HepG2 (cell line): ENCODE measurements at regions not wholly inside any gene's neighbourhood (a gene's known extent, or its start where the extent isn't known, plus 50 kb on each side); places are given as distances from the start of the nearest gene placed in this dataset.

Experiments
- ATRX ChIP-seq: sonication (generic); formaldehyde crosslinking; IDR thresholded peaks from 2 replicates; pipeline ENCODE4 v1.4.0; 2020; ENCODE audit warnings: missing genetic modification reagents, borderline replicate concordance
- ETV5 ChIP-seq: IDR thresholded peaks from 2 replicates; pipeline ENCODE4 v1.6.1; 2018; ENCODE audit warnings: missing biosample characterization, missing genetic modification reagents, inconsistent platforms, borderline replicate concordance
- HDAC1 ChIP-seq: sonication (generic); formaldehyde crosslinking; IDR thresholded peaks from 2 replicates; pipeline ENCODE4 v1.5.1; 2020; ENCODE audit warnings: mild to moderate bottlenecking, missing genetic modification reagents
- NFRKB ChIP-seq: fragments of 450-650 bp; IDR thresholded peaks from 2 replicates; pipeline ENCODE4 v1.6.1; 2017
- NR1H2 ChIP-seq: sonication (generic); formaldehyde crosslinking; IDR thresholded peaks from 2 replicates; pipeline ENCODE4 v1.8.1; 2022; ENCODE audit warnings: low read depth, missing genetic modification reagents, borderline replicate concordance
- POLR2A ChIP-seq, 2 experiments: IDR thresholded peaks; 2 replicates each; pipeline ENCODE4 v1.6.1; 2011; ENCODE audit warnings: low read depth in 2 of 2, low read length in 2 of 2, mild to moderate bottlenecking in 1 of 2, moderate library complexity in 1 of 2; ENCODE audit not compliant: insufficient read depth in 1 of 2
- POLR2AphosphoS5 ChIP-seq: IDR thresholded peaks from 2 replicates; pipeline ENCODE4 v1.6.1; 2012; ENCODE audit warnings: low read depth, low read length
- RBM22 ChIP-seq: fragments of 200-400 bp; formaldehyde crosslinking; optimal IDR thresholded peaks from 2 replicates; pipeline ENCODE3; 2017; ENCODE audit warnings: mild to moderate bottlenecking, low read length, moderate library complexity
- SETDB1 ChIP-seq: sonication (generic); formaldehyde crosslinking; IDR thresholded peaks from 2 replicates; pipeline ENCODE4 v1.5.1; 2020; ENCODE audit warnings: missing genetic modification reagents, mild to moderate bottlenecking, borderline replicate concordance
- SUZ12 ChIP-seq: fragments of 150-350 bp; IDR thresholded peaks from 2 replicates; pipeline ENCODE4 v1.6.1; 2014; ENCODE audit warnings: low read depth, low read length
- TAF1 ChIP-seq: sonication (generic); formaldehyde crosslinking; IDR thresholded peaks from 2 replicates; pipeline ENCODE4 v1.4.0; 2020; ENCODE audit warnings: missing genetic modification reagents
- TF ChIP-seq, protein P1 (sequence below): sonication (generic); formaldehyde crosslinking; IDR thresholded peaks from 2 replicates; pipeline ENCODE4 v1.4.0; 2020; ENCODE audit warnings: mild to moderate bottlenecking, missing genetic modification reagents
- TF ChIP-seq, protein P2 (sequence below): sonication (generic); formaldehyde crosslinking; IDR thresholded peaks from 2 replicates; pipeline ENCODE4 v1.5.0; 2020; ENCODE audit warnings: mild to moderate bottlenecking, missing genetic modification reagents, moderate library complexity

DNA sequence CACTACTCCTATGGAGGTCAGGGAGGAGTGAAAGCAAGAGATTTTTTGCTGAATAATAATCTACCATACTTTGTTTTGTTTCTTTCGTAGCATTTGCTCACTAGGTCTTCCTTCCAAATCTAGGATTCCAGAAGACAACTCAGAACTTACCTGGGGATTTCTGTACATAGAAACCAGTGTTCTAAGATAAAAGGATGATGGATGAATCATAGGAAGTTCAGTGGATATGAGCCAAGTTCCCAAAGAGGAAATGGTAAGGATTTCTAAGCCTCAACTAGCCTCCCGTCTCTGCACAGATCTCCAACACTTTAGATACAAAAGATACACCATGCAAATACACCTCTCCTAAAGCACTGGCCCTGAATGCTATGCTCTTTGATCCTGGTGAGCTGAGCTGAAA lies 283.9 kb downstream of the TAFA4 start:
- TF ChIP-seq, protein P1, sequence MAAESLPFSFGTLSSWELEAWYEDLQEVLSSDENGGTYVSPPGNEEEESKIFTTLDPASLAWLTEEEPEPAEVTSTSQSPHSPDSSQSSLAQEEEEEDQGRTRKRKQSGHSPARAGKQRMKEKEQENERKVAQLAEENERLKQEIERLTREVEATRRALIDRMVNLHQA (CRISPR knock-in tag), result no peak
- TF ChIP-seq POLR2AphosphoS5, result no peak
- TF ChIP-seq RBM22, result no peak
- no peak for TF ChIP-seq NR1H2 (CRISPR knock-in tag)
- TF ChIP-seq, protein P2, sequence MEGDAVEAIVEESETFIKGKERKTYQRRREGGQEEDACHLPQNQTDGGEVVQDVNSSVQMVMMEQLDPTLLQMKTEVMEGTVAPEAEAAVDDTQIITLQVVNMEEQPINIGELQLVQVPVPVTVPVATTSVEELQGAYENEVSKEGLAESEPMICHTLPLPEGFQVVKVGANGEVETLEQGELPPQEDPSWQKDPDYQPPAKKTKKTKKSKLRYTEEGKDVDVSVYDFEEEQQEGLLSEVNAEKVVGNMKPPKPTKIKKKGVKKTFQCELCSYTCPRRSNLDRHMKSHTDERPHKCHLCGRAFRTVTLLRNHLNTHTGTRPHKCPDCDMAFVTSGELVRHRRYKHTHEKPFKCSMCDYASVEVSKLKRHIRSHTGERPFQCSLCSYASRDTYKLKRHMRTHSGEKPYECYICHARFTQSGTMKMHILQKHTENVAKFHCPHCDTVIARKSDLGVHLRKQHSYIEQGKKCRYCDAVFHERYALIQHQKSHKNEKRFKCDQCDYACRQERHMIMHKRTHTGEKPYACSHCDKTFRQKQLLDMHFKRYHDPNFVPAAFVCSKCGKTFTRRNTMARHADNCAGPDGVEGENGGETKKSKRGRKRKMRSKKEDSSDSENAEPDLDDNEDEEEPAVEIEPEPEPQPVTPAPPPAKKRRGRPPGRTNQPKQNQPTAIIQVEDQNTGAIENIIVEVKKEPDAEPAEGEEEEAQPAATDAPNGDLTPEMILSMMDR (CRISPR knock-in tag), result no peak
- no peak for TF ChIP-seq ETV5 (CRISPR knock-in tag)
- no peak for TF ChIP-seq TAF1 (CRISPR knock-in tag)
- TF ChIP-seq SETDB1, result no peak
- TF ChIP-seq NFRKB, result no peak
- no peak for TF ChIP-seq POLR2A (IDR thresholded peaks at IDR 0.05; ENCODE audit: insufficient read depth in 1 of 2, low read depth in 2 of 2, low read length in 2 of 2)
- no peak for TF ChIP-seq SUZ12
- no peak for TF ChIP-seq HDAC1
- no peak for TF ChIP-seq ATRX (CRISPR knock-in tag)
